SK-N-SH treated with all-trans-retinoic acid at 6 μM for 48 hours (cell line): ENCODE measurements at regions not wholly inside any gene's neighbourhood (a gene's known extent, or its start where the extent isn't known, plus 50 kb on each side); places are given as distances from the start of the nearest gene placed in this dataset.

ENCODE experiments used
- ARNTL ChIP-seq: fragments of 450-650 bp; formaldehyde crosslinking; IDR thresholded peaks from 2 replicates; pipeline ENCODE4 v1.5.0; 2020; ENCODE audit warnings: low read depth, mild to moderate bottlenecking, moderate library complexity, borderline replicate concordance
- ESRRG ChIP-seq: fragments of 250-450 bp; sonication (Bioruptor Pico); IDR thresholded peaks from 2 replicates; pipeline ENCODE4 v1.6.1; 2021; ENCODE audit warnings: mild to moderate bottlenecking
- RARB ChIP-seq: fragments of 250-450 bp; sonication (Bioruptor Pico); IDR thresholded peaks from 2 replicates; pipeline ENCODE4 v1.8.0; 2021; ENCODE audit warnings: mild to moderate bottlenecking, moderate library complexity
- TCF4 ChIP-seq: fragments of 250-450 bp; sonication (Bioruptor Pico); IDR thresholded peaks from 2 replicates; pipeline ENCODE4 v1.8.0; 2021; ENCODE audit warnings: mild to moderate bottlenecking, moderate library complexity, borderline replicate concordance
- ZFP30 ChIP-seq: fragments of 450-650 bp; formaldehyde crosslinking; IDR thresholded peaks from 2 replicates; pipeline ENCODE4 v1.5.0; 2022; ENCODE audit warnings: mild to moderate bottlenecking, moderate library complexity

DNA sequence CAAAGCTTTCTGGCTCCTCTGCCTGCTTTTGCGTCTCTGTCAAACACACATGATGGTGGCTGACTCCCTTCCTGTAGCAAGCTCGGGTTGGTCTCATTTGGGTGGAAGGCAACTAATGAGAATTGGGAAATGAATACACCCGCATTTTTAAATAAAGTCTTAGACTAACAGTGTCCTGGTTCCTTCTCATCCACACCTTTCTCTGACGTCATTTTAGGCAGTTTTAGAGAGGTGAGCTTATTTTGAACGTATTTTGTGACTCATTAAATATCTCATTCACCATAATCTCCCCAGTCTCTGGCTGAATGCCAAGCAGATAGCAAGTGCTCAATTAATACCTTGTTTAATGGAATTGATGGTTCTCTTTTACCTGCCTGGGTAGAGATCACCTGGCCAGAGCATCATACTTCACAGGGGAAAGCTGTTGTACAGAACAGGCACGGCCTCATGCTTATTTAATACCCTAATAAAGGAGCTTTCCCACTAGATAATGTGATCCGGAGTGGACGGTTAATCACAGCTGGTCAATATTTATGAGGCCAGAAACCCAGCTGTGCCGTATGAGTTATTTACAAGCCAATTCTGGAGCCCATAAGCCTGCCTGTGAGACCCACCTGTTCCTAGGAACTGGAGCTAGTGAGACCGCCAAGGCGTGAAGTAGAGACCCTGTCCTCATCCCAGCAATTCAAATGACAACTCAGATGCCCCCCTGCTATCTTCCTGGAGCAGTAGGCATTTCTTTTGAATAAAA, 149.7 kb upstream of the PROK2 start:
- no peak for TF ChIP-seq RARB
- no peak for TF ChIP-seq TCF4 (CRISPR knock-in tag)
- no peak for TF ChIP-seq ZFP30 (CRISPR knock-in tag)
- no peak for TF ChIP-seq ARNTL
- no peak for TF ChIP-seq ESRRG
